GM23338 (cell line): ENCODE measurements at regions not wholly inside any gene's neighbourhood (a gene's known extent, or its start where the extent isn't known, plus 50 kb on each side); places are given as distances from the start of the nearest gene placed in this dataset.
"Not testable (repeated sequence)": the region's sequence is repeated elsewhere in the genome, so short reads cannot be mapped to it uniquely, and the experiment has no call there.

Source experiments
- ATAC-seq: fragments of 200-7000 bp; cut with Tn5 transposase; 3 replicates; pipeline ENCODE4 v1.9.1; 2020
- DNase-seq: peaks from one replicate; pipeline ENCODE4 v3.0.0-alpha.2; 2015; ENCODE audit warnings: low spot score
- H2AFZ ChIP-seq: fragments of 200-600 bp; sonication (generic); 2 replicates; pipeline ENCODE4 v1.8.0; 2016; ENCODE audit warnings: antibody characterized with exemption, mild to moderate bottlenecking, moderate library complexity
- H3F3A ChIP-seq: fragments of 200-600 bp; sonication (generic); replicated peaks from 2 replicates; pipeline ENCODE4 v1.8.0; 2017; ENCODE audit warnings: antibody characterized with exemption, mixed run types, low read depth
- H3K27ac ChIP-seq: fragments of 200-600 bp; sonication (generic); 2 replicates; pipeline ENCODE4 v1.6.1; 2016; ENCODE audit warnings: low read depth
- H3K27me3 ChIP-seq: fragments of 200-600 bp; sonication (generic); 2 replicates; pipeline ENCODE4 v1.8.0; 2016; ENCODE audit warnings: mild to moderate bottlenecking, mixed run types, moderate library complexity; ENCODE audit not compliant: insufficient read depth
- H3K36me3 ChIP-seq: fragments of 200-600 bp; sonication (generic); 2 replicates; pipeline ENCODE4 v1.8.0; 2016; ENCODE audit warnings: mild to moderate bottlenecking; ENCODE audit not compliant: insufficient read depth
- H3K4me1 ChIP-seq: fragments of 200-600 bp; sonication (generic); 2 replicates; pipeline ENCODE4 v1.8.0; 2016; ENCODE audit warnings: mild to moderate bottlenecking, moderate library complexity; ENCODE audit not compliant: insufficient read depth
- H3K4me2 ChIP-seq: fragments of 200-600 bp; sonication (generic); 2 replicates; pipeline ENCODE4 v1.7.1; 2017; ENCODE audit warnings: mixed run types
- H3K4me3 ChIP-seq: fragments of 200-600 bp; sonication (generic); 2 replicates; pipeline ENCODE4 v1.6.1; 2016; ENCODE audit warnings: mixed run types
- H3K79me2 ChIP-seq: fragments of 200-600 bp; sonication (generic); replicated peaks from 2 replicates; pipeline ENCODE4 v1.8.0; 2017; ENCODE audit warnings: mild to moderate bottlenecking; ENCODE audit not compliant: insufficient read depth
- H3K9me2 ChIP-seq: fragments of 200-600 bp; sonication (generic); 2 replicates; pipeline ENCODE4 v1.8.0; 2017; ENCODE audit not compliant: insufficient read depth
- H4K20me1 ChIP-seq: fragments of 200-600 bp; sonication (generic); replicated peaks from 2 replicates; pipeline ENCODE4 v1.8.0; 2017; ENCODE audit warnings: mild to moderate bottlenecking; ENCODE audit not compliant: insufficient read depth
- H3K27ac Mint-ChIP-seq: 2 replicates; pipeline ENCODE4 v1.8.0; 2020; ENCODE audit warnings: inconsistent platforms, mild to moderate bottlenecking, moderate library complexity, mixed read lengths
- H3K27me3 Mint-ChIP-seq: 3 replicates; pipeline ENCODE4 v1.8.0; 2022; ENCODE audit warnings: low read depth, mild to moderate bottlenecking, moderate library complexity, mixed read lengths, inconsistent platforms; ENCODE audit not compliant: insufficient read depth, poor library complexity
- H3K36me3 Mint-ChIP-seq: 3 replicates; pipeline ENCODE4 v1.8.0; 2021; ENCODE audit warnings: low read depth, mild to moderate bottlenecking, inconsistent platforms, moderate library complexity, mixed read lengths
- H3K4me1 Mint-ChIP-seq: 3 replicates; pipeline ENCODE4 v1.8.0; 2020; ENCODE audit warnings: mild to moderate bottlenecking, inconsistent platforms, mixed read lengths
- H3K4me3 Mint-ChIP-seq: 3 replicates; pipeline ENCODE4 v1.8.0; 2021; ENCODE audit warnings: moderate library complexity, mild to moderate bottlenecking, inconsistent platforms, mixed read lengths
- H3K9me3 Mint-ChIP-seq: 3 replicates; pipeline ENCODE4 v1.8.0; 2020; ENCODE audit warnings: moderate library complexity, mild to moderate bottlenecking, inconsistent platforms, mixed read lengths
- CTCF ChIP-seq, 2 experiments: fragments of 200-600 bp in 1 of 2; sonication (generic) in 1 of 2; conservative IDR thresholded peaks; 2 replicates each; pipeline versions ENCODE4 v1.5.1 to v1.6.1; 2016 to 2017; ENCODE audit warnings: antibody characterized with exemption in 2 of 2, low read depth in 2 of 2, mild to moderate bottlenecking in 2 of 2, moderate library complexity in 1 of 2
- ZNF462 ChIP-seq: fragments of 250-450 bp; sonication (Bioruptor Pico); IDR thresholded peaks from 2 replicates; pipeline ENCODE4 v1.5.0; 2020; ENCODE audit warnings: mild to moderate bottlenecking, moderate library complexity

GRCh38 chr7:39851466-39852045 is 98.5 kb upstream of the CDK13 start (continued):
- TF ChIP-seq ZNF462 (CRISPR knock-in tag): no peak

GRCh38 chr7:39854616-39855324 is 95.3 kb upstream of the CDK13 start:
- peak overlapping the region; percentile 74 for H3K4me2 ChIP-seq

GRCh38 chr7:39855325-39855674 is 94.8 kb upstream of the CDK13 start:
- Histone ChIP-seq H3K4me3 (peak overlapping the region; percentile 46), H3K27me3 (peaks cover 26% of the 10 kb centered on the region), H2AFZ (peak overlapping the region; percentile 76), H3K9me2 (no peaks in the 10 kb centered on the region), H3K4me1 (0 out of 2 replicates have a peak, but pooled peaks cover 4% of the 10 kb centered on the region), H3K36me3 (no peaks in the 10 kb centered on the region), H4K20me1 (no peaks in the 10 kb centered on the region), H3K27ac (no peak overlapping the region), H3F3A (no peaks in the 10 kb centered on the region), H3K4me2 (peak overlapping the region; percentile 74; the same call in 1 of the 2 replicates), H3K79me2 (no peaks in the 10 kb centered on the region)
- peaks cover 19% of the 10 kb centered on the region for H3K27me3 Mint-ChIP-seq
- H3K36me3 Mint-ChIP-seq: no peaks in the 10 kb centered on the region
- no peak overlapping the region for H3K27ac Mint-ChIP-seq
- H3K4me1 Mint-ChIP-seq: peaks cover 3% of the 10 kb centered on the region; the same call in 2 of the 3 replicates
- H3K4me3 Mint-ChIP-seq: peak overlapping the region; percentile 63
- DNase-seq: no peak
- no peak for TF ChIP-seq CTCF (conservative IDR thresholded peaks at IDR 0.05; ENCODE audit: low read depth in 2 of 2)
- no peak for ATAC-seq
- H3K9me3 Mint-ChIP-seq: no peaks in the 10 kb centered on the region; the same call in 2 of the 3 replicates

More at GRCh38 chr7:39854616-39855324, 95.3 kb upstream of the CDK13 start:
- peaks cover 19% of the 10 kb centered on the region for H3K27me3 Mint-ChIP-seq
- H3F3A ChIP-seq, H3K9me2 ChIP-seq, H3K9me3 Mint-ChIP-seq, H3K79me2 ChIP-seq, H3K27ac ChIP-seq, H3K27ac Mint-ChIP-seq, H3K4me1 ChIP-seq, H3K4me1 Mint-ChIP-seq, H3K36me3 ChIP-seq, H3K36me3 Mint-ChIP-seq, H4K20me1 ChIP-seq, DNase-seq: not testable (repeated sequence)
- ATAC-seq: peak; percentile 99
- Histone ChIP-seq H2AFZ (peak overlapping the region; percentile 76), H3K4me3 (peak overlapping the region; percentile 46), H3K27me3 (peaks cover 26% of the 10 kb centered on the region)
- H3K4me3 Mint-ChIP-seq: peak overlapping the region; percentile 63
